Activated effector memory CD4-positive, alpha-beta T cell treated with Interleukin-2 at 50 U/mL for 16 hours (primary cell): ENCODE measurements at regions not wholly inside any gene's neighbourhood (a gene's known extent, or its start where the extent isn't known, plus 50 kb on each side); places are given as distances from the start of the nearest gene placed in this dataset.

ENCODE experiments used
- DNase-seq: peaks from one replicate; pipeline ENCODE4 v3.0.0-alpha.2; 2020

- DNase-seq, result no peak
Measured at GRCh38 chr1:47674189-47674588, 236.3 kb downstream of the FOXD2 start.

GRCh38 chr1:47675047-47675675 is 237.3 kb downstream of the FOXD2 start:
- DNase-seq, result no peak

GRCh38 chr1:47675721-47676120 is 237.9 kb downstream of the FOXD2 start:
- DNase-seq, result no peak

DNA sequence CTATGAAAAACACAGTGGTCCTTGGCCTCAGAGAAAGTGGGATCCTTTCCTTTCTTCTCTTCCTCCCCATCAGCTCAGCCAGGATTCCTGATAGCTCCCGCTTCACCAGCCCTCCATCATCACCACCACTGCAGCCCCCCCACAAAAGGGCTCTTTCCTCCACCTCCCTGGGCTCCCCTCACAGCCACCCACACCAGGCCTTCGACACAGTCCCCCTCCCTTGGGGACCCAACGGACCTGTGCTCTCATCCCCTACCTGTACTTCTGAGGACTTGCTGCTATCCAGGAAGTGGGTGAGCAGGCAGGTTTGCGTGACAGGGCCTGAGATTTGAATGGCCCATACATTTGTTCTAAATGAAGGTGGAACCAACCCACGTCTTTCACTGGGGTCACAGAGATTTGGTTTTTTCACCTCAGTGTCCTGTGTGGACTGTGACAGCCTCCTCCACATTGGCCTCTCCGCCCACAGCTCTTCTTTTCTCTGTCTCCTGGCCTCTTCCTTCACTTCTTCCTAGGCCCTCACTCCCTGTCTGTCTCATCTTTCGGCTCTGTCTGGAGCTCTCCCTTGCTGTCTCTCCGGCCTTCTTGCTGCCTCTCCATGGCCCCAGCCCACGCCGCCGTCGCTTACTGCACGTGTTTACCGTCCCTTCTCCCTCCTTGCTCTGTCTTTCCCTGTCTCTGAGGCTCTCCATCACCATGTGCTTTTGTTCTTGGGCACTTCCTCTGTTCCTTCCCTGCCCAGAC is 238.6 kb downstream of the FOXD2 start:
- no peak for DNase-seq

- no peak for DNase-seq
Measured at GRCh38 chr1:47677241-47677940, 239.5 kb downstream of the FOXD2 start.

GRCh38 chr1:47678464-47678980 is 240.7 kb downstream of the FOXD2 start:
- DNase-seq, result no peak

- DNase-seq, result no peak
Measured at GRCh38 chr1:47679301-47679791, 241.5 kb downstream of the FOXD2 start.

- no peak for DNase-seq
Measured at GRCh38 chr1:47679826-47680225, 242.0 kb downstream of the FOXD2 start.

DNA sequence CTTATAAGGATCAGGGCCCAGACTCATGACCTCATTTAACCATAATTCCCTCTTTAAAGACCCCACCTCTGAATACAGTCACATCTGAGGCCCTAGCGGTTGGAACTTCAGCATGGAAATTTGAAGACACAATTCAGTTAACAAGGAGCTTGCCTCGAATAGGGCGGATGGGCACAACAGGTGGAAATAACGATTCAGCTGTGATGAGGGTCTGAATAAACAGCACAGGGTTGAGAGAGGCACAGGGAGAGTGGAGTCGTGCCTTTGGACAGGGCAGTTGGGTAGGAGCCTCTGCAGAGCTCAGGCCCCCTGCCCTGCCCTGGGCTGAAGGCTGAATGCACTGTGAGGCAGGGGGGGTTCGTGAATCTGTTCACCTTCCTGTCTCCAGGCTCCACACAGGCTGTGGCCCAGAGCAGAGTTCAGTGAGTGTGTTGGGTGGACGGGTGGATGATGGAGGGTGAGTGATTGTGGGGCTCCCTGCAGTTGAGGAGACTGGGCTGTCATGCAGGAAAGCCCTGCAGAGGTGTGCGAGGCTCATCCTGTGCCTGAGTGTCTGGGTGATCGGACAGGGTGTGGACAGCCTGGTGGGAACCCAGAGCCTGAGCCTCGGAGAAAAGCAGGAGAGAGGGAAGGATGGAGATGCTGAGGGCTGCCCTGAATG is 243.1 kb downstream of the FOXD2 start:
- no peak for DNase-seq

- DNase-seq, result no peak
Measured at GRCh38 chr1:47681735-47682134, 243.9 kb downstream of the FOXD2 start.

DNA sequence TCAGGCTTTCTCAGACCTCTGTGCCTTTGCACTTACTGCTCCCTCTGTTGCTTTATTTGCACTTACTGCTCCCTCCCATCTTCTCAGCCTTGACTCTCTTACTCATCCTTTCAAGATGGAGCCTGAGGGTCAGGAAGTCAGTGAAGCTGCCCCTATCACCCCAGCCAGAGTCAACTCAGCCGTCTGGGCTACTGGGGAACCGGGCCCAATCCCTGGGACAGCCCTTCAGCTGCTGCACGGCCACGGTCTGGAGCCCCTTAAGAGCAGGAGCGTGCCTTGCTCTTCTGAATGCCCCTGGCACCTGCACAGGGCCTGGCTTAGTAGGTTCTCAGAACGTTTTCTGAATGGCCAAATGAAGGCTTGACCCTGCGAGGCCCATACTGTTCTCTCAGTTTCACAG is 244.4 kb downstream of the FOXD2 start:
- no peak for DNase-seq

DNA sequence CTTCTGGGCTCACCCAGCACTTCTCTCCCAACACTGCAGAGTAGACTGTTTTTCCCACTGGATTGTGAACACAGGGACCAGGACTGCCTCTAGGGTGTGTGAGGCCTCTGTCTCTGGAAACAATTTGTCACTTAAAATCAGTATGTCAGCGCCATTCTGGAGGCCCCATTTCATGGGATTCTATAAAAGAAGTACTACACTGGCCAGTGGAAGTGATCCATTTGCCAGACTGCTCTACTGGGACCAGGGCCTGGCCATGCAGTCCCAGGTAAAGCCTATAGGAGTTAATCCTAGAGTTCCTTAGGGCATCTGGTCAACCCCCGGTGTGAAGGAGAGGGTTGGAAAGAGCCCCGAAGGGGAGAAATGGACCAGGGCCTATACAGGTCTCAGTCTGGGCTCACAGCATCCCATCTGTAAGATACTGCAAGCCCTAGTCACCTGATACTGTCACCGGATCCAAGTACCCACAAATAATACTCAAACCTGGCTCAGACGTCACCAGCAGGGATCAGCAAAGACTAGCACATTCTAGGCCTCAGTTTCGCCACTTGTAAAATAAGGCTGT is 245.0 kb downstream of the FOXD2 start:
- DNase-seq, result no peak

GRCh38 chr1:47683401-47683800 is 245.6 kb downstream of the FOXD2 start:
- no peak for DNase-seq

GRCh38 chr1:47684518-47684917 is 246.7 kb downstream of the FOXD2 start:
- DNase-seq, result no peak

- DNase-seq, result no peak
Measured at GRCh38 chr1:47684964-47685762, 247.3 kb downstream of the FOXD2 start.

GRCh38 chr1:47685763-47686066 is 247.9 kb downstream of the FOXD2 start:
- no peak for DNase-seq

DNA sequence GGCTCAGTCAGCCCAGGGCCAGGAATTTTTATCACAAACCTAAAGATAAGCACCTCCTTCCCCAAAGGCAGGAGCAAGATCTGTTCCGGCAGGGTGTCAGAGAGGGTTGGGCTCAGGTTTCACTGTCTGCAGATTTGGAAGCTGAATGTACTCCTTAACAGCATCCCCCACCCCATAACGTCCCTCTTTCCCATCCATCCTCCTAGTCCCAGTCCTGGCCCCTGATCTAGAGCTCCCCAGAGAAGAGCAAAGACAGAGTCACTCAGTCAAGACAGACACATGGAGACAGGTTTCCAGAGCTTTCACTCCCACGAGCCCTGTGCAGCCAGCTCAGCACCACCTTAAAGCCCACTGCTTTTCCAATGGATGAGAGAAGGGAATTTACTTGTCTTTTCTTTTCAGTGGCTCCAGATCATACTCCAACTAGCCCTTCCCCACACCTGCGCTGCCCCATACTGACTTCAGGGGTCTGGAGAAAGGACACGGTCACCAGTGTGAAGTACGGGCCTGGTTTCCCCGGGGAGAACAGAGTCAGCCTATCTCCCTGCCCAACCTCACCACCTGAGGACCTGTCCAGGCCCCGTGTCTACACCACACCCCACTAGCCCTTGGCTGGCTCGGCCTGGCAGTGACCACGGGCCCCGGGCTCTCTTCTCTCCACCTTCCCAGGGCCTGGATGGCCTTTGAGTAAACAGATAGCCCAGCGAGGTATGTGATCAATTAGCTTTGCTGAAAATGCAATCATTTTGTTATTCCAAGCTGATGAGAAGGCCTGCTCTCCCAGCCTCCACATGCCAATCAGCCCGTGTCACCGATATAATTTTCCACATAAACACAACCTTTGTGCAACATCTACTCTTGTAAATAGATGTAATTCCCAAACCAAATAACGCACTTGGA is 249.1 kb downstream of the FOXD2 start:
- DNase-seq, result no peak

DNA sequence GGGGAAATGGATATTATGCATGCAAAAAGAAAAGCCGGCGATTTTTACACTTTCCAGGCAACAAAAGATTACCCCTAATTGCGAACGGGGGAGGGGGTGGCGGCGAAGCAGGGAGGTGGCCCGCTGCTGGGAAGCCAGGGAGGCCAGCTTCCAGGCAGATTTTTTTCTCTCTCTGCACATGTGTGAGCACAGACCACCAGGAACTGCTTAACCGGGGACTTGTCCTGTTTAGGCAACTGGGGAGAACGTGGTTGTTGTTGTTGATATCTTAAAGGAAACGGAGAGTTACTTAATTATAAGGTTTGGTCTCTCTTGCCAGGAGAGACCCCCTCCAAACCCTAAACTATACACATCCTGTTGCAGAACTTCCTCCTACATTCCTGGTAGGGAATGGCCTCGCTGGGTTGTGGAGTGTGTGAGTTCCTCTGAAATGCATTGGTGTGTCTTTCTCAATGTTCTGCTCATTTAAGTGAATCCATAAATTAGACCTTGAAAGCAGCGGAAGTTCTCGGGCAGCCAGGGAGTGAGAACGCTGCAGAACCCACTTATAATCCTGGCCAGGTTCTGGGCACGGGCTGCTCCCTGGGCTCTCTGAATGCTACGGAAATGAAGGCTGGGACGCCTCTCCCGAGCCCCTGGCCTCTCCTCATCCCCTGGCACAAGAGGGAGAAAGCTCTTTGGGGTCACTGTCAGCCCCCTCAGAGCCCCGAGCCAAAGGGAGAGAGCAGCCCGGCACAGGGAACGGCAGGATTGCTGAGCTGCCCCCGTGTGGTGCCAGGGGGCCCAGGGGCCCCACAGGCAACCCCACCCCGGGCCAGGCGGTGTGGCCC is 250.0 kb downstream of the FOXD2 start:
- no peak for DNase-seq

DNA sequence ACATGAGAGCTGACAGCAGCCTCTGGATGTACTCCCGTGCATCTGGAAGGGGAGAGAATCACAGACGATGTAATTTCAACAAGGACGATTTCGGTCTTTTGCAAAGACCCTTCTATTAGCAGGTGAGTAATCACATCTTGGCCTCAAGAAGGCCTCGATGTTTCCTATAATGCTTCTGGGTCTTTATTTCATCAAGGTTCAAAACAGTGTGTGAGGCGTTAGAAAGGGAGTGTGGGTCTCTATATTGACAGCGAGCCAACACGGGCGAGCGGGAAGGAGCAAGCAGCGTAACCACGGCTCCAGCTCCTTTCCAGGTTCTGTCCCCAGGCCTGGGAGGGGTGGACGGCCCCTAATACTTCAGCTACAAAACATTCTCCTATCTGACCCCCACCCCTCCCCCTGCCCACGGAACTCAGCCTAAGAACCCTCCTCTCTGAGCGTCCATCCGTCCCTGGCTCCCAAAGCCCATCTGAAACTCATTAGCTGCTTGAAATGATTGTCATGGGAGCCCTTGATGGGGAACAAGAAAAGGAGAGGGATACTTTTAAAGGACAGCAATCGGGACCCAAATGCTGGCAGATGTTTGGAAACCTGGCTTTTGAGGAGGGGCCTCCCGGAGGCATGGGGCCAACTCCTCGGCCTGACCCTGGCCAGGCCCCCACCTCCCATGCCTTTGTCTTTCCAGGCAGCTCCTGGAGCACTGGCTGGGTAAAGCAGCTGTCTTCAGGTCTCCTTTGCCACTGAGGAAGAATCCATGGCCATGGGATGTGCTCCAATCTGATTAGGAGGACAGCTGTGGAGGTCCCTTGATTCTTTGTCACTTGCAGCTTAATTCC is 250.8 kb downstream of the FOXD2 start:
- DNase-seq, result no peak
